ENCODE measurements at regions not wholly inside any gene's neighbourhood (a gene's known extent, or its start where the extent isn't known, plus 50 kb on each side); places are given as distances from the start of the nearest gene placed in this dataset.
"Not testable (repeated sequence)": the region's sequence is repeated elsewhere in the genome, so short reads cannot be mapped to it uniquely, and the experiment has no call there.

GRCh38 chr12:33022724-33023123 is 126.1 kb upstream of the PKP2 start:
- not testable (repeated sequence) for DNase-seq

GRCh38 chr12:33017029-33017428 is 120.5 kb upstream of the PKP2 start:
- DNase-seq: not testable (repeated sequence)

DNA sequence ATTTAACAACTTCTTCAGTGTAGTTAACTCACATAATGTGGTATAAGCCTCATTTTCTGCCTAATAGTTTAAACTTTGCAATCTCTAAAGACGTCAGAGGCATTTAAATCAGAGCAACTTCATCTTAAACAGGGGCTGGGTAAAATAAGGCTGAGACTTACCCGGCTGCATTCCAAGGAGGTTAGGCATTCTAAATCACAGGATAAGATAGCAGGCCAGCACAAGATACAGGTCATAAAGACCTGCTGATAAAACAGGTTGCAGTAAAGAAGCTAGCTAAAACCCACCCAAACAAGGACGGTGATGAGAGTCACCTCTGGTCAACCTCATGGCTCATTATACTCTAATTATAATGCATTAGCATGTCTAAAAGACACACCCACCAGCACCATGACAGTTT is 115.6 kb upstream of the PKP2 start:
- DNase-seq: no peak

GRCh38 chr12:33006106-33006505 is 109.5 kb upstream of the PKP2 start:
- no peak for DNase-seq

DNA sequence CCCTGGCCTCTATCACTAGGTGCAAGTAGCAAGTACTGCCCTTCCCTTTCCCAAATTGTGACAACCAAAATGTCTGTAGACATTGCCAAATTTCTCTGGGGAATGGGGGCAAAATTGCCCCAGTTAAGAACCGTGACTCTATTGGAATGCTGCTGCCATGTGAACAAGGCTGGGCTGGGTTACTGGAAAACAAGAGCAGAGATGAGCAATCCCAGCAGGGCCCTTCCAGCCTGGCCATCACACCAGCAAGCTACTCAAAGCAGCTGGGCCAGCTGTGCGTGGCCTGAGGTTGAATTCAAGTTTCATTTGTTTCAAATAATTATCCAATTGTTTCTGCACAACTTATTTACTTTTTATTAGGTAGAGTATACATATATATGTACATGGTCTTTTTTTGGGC is 103.4 kb upstream of the PKP2 start:
- DNase-seq: no peak

GRCh38 chr12:32997471-32997870 is 100.9 kb upstream of the PKP2 start:
- no peak for DNase-seq

GRCh38 chr12:32995623-32996022 is 99.0 kb upstream of the PKP2 start:
- DNase-seq: no peak

- DNase-seq: no peak
Observed at GRCh38 chr12:32993404-32993803, 96.8 kb upstream of the PKP2 start.

DNA sequence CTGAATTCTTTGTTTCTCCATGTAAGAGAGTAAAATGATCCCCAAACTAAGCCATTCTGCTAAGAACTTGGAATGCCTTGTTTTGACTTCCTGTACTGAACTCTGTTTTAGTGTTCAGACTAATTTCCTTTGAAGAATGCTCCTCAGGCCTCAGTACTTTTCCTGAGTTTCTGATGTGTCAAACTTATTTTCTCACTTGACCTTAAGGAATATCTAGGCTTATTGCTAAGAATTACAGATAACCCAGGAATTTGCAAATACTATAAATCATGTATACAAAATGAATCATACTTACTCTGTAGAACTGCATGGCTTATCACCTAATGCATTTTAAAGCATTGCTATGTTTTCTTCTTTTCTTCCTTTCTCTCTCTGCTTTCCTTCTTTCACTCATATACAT is 93.1 kb upstream of the PKP2 start:
- DNase-seq: no peak

DNA sequence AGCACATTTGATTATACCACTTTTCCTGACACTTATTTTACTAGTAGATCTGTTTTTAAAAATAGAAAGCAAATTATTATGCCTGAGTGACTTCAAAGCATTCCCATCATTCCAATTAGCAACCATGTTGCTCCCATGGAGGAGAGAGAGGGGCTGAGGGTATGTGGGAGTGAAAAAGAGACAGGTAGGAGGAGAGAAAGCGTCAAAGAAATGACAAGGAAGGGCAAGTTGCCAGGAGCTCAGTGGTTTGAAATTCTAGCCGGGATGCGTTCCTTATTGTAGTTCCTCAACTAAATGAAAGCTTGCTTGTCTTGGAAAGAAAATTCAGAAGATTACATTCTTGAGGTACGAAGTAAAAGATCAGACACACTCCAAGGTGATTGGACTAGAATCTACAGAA is 92.4 kb upstream of the PKP2 start:
- DNase-seq: no peak

- DNase-seq: no peak
Observed at GRCh38 chr12:32987512-32987911, 90.9 kb upstream of the PKP2 start.

DNA sequence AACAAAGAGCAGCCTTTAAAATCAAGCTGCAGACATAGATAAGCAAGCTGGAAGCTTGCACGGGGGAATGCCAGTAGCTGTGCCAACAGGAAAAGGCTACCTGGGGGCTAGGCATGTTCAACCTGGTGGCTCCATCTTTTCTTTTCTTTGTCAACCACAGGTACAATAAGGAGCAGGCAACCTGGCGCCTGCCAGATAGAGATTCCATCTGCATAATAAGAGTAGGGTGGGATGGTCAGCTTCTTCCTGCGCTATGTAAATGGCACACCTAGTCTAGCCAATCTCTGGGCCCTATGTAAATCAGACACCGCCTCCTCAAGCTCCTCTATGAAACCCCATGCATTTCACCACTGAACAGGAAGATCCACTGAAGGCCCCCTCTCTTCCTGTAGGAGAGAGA is 87.4 kb upstream of the PKP2 start:
- DNase-seq: no peak

GRCh38 chr12:32983332-32983731 is 86.8 kb upstream of the PKP2 start:
- no peak for DNase-seq

DNA sequence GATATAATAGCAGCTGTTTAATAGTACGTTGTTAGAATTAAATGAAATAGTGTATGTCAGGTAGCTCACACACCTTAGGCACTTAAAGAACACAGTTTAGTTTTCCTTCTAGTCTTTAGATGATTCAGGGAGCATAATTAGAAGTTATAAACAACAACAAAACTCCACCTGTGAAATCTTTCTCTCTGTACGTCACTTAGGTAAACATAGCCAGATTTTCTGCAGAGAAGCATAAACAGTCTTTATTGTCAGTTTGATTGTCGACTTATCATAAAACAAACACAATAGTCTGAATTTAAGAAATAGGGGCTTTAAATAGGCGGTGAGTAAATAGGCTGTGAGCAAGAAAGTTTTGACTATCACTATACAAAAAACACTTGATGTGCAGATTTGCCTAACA is 84.6 kb upstream of the PKP2 start:
- no peak for DNase-seq

DNA sequence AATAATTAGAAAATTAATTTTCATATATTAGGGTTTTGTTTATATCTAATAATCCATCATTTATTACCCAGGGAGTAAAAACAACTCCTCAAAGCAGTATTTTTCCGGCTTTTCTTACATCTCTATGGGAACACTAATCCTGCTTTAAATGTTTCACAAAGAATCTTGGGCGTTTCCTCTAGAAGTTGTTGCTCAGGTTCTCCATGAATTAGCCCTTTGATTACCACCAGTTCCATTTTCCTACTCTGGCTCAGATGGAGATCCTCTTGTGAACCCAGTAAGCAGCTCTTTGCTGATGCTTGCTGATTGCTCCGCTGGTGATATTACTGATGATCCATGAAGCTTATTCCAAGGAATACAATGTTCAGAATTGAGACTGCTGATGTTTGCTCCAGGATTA is 78.5 kb upstream of the PKP2 start:
- no peak for DNase-seq

GRCh38 chr12:32970465-32971110 is 74.0 kb upstream of the PKP2 start:
- DNase-seq: no peak

GRCh38 chr12:32964981-32965585 is 68.5 kb upstream of the PKP2 start:
- no peak for DNase-seq

DNA sequence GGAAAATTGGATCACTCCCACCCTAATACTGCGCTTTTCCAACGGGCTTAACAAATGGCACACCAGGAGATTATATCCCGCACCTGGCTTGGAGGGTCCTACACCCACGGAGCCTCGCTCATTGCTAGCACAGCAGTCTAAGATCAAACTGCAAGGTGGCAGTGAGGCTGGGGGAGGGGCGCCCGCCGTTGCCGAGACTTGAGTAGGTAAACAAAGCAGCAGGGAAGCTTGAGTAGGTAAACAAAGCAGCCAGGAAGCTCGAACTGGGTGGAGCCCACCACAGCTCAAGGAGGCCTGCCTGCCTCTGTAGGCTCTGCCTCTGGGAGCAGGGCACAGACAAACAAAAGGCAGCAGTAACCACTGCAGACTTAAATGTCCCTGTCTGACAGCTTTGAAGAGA is 59.8 kb upstream of the PKP2 start:
- DNase-seq: not testable (repeated sequence)

DNA sequence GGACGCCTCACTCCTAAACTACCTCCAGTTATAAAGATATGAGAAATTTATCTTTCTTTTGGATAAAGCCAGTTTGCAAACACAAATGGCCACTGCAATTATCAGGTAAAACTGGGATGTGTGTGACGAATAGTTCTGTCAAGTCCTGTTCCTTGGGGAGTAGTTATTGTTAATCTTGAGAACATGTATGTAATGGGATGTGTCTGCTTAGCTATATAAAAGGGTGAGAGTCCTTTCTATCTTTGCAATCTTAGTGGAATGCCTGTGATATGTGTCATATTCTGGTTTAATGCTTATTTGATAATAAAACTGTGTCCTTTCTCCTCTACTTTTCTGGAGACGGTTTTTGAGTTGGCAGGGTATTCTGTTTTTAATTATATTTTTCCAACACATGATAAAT is 56.1 kb upstream of the PKP2 start:
- DNase-seq: no peak

GRCh38 chr12:32949815-32950214 is 53.2 kb upstream of the PKP2 start:
- no peak for DNase-seq

DNA sequence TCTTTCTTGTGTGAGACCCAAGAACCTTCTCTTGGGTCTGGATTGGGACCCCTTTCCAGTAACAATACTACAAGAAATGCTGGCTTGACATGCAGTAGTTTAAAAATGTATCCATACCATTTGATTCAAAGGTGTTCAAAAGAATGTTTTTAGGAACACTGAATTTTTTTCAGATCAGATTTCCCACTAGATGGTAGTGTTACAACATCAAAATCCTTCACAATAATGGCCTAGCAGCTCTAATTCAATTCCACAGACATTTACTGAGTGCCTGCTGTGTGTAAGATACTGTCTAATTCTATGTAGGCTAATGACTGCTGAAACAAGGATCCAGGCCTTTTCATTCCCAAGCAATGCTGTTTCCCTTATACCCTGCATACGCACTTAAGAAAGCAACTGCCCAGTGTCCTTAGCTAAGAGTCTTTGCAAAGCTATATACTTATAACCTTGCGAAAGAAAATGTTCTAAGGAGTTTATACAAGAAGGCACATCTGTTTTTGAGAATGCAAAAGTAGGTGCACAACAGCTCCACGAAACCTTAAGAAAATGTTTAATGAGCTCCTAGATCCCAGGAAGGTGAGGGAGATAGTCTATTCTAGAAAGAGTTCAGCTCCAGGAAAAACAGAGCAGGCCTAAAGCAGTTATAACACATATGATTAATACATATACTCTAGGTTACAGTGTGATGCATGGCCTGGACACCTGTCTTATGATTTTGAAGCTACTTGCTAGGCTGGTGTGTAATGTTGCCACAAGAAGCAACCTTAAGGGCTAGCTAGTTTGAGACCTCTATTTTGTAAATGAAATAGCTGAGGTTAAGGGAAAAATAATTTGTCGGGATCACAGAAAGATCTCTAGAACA is 50.9 kb upstream of the PKP2 start:
- DNase-seq: peak in 1 of 2 experiments; percentile 9

- DNase-seq: no peak
Observed at GRCh38 chr12:32946504-32947131, 50.0 kb upstream of the PKP2 start.
